ENCODE measurements at regions not wholly inside any gene's neighbourhood (a gene's known extent, or its start where the extent isn't known, plus 50 kb on each side); places are given as distances from the start of the nearest gene placed in this dataset.

GRCh38 chr14:29475641-29476040 lies 452.0 kb downstream of the PRKD1 start:
- DNase-seq = no peak

GRCh38 chr14:29486132-29486531 lies 441.5 kb downstream of the PRKD1 start:
- DNase-seq = no peak

DNA sequence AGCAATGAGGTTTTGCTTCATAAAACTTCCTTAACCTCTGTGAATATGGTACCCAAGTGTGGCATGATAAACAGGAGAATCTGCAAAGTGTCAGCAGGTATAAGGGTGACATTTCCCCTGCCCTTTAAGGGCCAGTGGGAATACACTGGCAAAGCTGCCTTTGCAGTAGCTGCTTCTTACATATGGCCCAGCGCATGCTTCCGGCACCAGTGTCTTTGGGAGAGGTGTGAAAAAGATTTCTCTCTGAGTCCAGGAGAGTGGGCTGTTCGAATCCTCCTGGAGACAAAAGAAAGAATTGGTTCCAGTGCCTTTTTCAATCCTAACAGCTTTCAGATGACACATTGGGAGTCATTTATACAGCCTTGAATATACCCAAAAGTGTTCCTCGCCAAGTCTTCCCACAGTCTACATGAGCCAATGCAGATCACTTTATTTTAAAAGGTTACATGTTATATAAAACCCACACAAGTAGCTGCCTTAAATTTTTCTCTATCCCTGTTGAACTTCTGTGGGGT lies 437.7 kb downstream of the PRKD1 start:
- no peak for DNase-seq

DNA sequence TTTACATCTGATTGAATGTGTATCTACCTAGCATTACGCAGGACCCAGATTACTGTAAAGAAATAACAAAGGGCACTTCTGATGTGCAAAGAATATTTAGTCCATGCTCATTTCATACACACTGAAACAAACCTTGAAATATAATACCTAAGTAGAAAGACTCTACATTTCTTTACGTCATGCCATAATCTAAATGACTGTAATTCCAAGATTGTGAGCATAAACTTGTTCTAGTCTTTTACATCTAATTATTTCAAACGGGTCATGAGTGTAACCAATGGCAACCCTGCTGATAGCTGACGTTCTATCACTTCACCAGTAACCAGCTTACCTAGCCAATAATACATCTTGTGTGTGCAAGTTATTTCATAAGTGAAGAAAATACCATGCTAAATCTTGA lies 433.8 kb downstream of the PRKD1 start:
- DNase-seq = no peak

DNA sequence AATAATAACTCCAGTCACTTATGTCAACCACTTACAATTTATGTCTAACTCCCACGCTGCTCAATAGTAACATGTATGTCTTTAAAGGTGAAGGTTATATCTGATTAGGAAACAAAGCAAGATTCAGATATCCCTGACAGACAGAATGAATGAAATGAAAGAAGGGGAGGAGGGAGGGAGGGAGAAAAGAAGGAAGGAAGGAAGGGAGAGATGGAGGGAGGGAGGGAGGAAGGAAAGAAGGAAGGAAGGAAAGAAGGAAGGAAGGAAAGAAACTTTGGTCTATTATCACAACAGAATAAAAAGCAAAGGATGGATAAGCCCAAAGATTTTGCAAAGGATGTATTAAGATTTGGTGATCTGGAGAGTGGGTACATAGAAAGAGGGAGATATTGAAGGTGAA lies 433.3 kb downstream of the PRKD1 start:
- DNase-seq = no peak

DNA sequence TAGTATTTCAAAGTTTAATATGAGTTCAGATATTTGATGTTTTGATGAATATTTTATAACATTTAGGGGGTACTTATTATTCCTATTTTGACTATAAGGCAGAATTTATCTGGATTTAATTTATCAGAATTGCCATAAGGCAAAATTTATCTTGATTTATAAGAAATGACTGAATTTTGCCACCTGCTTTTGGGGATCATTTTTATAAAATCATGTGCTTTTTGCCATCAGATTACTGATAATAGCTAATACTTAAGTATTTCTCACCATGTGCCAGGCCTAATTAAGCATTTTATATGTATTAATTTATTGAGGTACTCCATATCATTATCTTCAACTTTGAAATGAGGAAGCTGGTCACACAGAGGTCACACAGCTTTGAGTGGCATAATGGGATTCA lies 423.7 kb downstream of the PRKD1 start:
- no peak for DNase-seq

DNA sequence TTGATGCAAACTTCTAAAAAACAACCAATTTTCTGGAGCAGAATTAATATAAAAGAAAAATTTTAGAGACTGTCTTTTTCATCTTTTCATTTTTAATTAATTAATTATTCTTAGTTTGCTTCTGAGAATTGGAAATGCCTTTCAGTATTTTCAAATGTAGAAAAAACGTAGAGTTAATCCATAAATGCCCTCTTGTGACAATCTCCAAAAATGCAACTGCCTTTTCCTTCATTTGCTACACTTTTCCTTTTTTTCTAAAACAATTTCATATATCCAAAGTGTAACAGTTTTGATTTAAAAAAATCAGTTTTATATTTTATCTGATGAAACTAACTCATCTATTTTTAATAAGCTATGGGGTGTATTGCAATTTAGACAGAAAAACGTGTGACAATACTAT lies 409.3 kb downstream of the PRKD1 start:
- DNase-seq = peak; percentile 53

GRCh38 chr14:29521526-29522137 lies 406.0 kb downstream of the PRKD1 start:
- no peak for DNase-seq

All from NCI-H1417 treated with DMSO at 0.1 percent for 48 hours (cell line).